GM12878 (cell line): ENCODE measurements at regions not wholly inside any gene's neighbourhood (a gene's known extent, or its start where the extent isn't known, plus 50 kb on each side); places are given as distances from the start of the nearest gene placed in this dataset.

ENCODE experiments used
- ATAC-seq: fragments of 200-7000 bp; cut with Tn5 transposase; 3 replicates; pipeline ENCODE4 v1.9.1; 2020; ENCODE audit warnings: mild to moderate bottlenecking, moderate library complexity
- BruUV-seq: library from RNA; stranded (reverse); fragments of 400-500 nt; replicated peaks from 2 replicates; lab custom pipeline; 2021; lab: Mats Ljungman, UMichigan
- CTCF ChIA-PET: fragments of 300-600 bp; sonication (Branson Sonifier 250); formaldehyde crosslinking; extraction: SDS; loops from one replicate; lab custom pipeline; 2021; ENCODE audit warnings: inconsistent platforms; lab: Yijun Ruan, JAX
- POLR2A ChIA-PET: fragments of 350-600 bp; formaldehyde crosslinking; extraction: SDS; loops from one replicate; lab custom pipeline; 2021; ENCODE audit warnings: inconsistent platforms; lab: Charles Lee
- RAD21 ChIA-PET: fragments of 300-600 bp; sonication (Branson Sonifier 250); formaldehyde crosslinking; loops from one replicate; lab custom pipeline; 2023; ENCODE audit warnings: antibody characterized with exemption; ENCODE audit not compliant: unreplicated experiment; lab: Charles Lee
- SMC1A ChIA-PET: fragments of 300-600 bp; sonication (Branson Sonifier 250); formaldehyde crosslinking; loops from one replicate; lab custom pipeline; 2023; ENCODE audit not compliant: unreplicated experiment, uncharacterized antibody; lab: Charles Lee
- DNase-seq: peaks from one replicate; pipeline ENCODE4 v3.0.0-alpha.2; 2011; ENCODE audit warnings: low read depth, low spot score
- FAIRE-seq: peaks from 3 replicates; lab custom pipeline; 2011; peaks lifted over from hg19 to GRCh38; lab: Jason Lieb, UNC
- H2AFZ ChIP-seq: 2 replicates; pipeline ENCODE4 v1.6.0; 2011; ENCODE audit warnings: low read depth, low read length, control low read depth; ENCODE audit not compliant: control insufficient read depth
- H3K27ac ChIP-seq: 2 replicates; pipeline ENCODE4 v1.5.1; 2011; ENCODE audit warnings: control low read depth; ENCODE audit not compliant: control insufficient read depth, insufficient read depth
- H3K27me3 ChIP-seq, 2 experiments: replicated peaks in 1 of 2; 2 replicates each; pipeline versions ENCODE4 v1.6.0 to v1.6.1; 2011; ENCODE audit warnings: low read length in 1 of 2; ENCODE audit not compliant: control insufficient read depth in 2 of 2, insufficient read depth in 2 of 2
- H3K36me3 ChIP-seq, 2 experiments: 2 replicates each; pipeline ENCODE4 v1.5.1; 2011; ENCODE audit warnings: low read length in 1 of 2; ENCODE audit not compliant: control insufficient read depth in 2 of 2, insufficient read depth in 2 of 2
- H3K4me1 ChIP-seq: 2 replicates; pipeline ENCODE4 v1.6.1; 2011; ENCODE audit warnings: mild to moderate bottlenecking, low read length, moderate library complexity, mixed read lengths; ENCODE audit not compliant: control insufficient read depth, insufficient read depth
- H3K4me2 ChIP-seq: 2 replicates; pipeline ENCODE4 v1.6.0; 2011; ENCODE audit warnings: control low read depth; ENCODE audit not compliant: control insufficient read depth, insufficient read depth
- H3K4me3 ChIP-seq: fragments of 200-600 bp; sonication (generic); 2 replicates; pipeline ENCODE4 v1.5.1; 2016
- H3K79me2 ChIP-seq: 2 replicates; pipeline ENCODE4 v1.6.0; 2011; ENCODE audit warnings: low read length; ENCODE audit not compliant: control insufficient read depth, insufficient read depth
- H3K9ac ChIP-seq: 2 replicates; pipeline ENCODE4 v1.8.0; 2011; ENCODE audit warnings: low read length, control low read depth, mixed read lengths; ENCODE audit not compliant: control insufficient read depth, insufficient read depth
- H3K9me3 ChIP-seq: replicated peaks from 3 replicates; pipeline ENCODE4 v1.5.1; 2011; ENCODE audit warnings: mild to moderate bottlenecking, low read length; ENCODE audit not compliant: control insufficient read depth, insufficient read depth
- H4K20me1 ChIP-seq: 2 replicates; pipeline ENCODE4 v1.6.0; 2011; ENCODE audit not compliant: control insufficient read depth, insufficient read depth
- BCLAF1 ChIP-seq: fragments of 450-650 bp; IDR thresholded peaks from 2 replicates; pipeline ENCODE4 v1.6.1; 2017; ENCODE audit warnings: antibody characterized with exemption, mild to moderate bottlenecking, moderate library complexity
- BMI1 ChIP-seq: fragments of 450-650 bp; IDR thresholded peaks from 2 replicates; pipeline ENCODE4 v1.6.1; 2016; ENCODE audit warnings: mild to moderate bottlenecking, moderate library complexity, borderline replicate concordance
- CHD1 ChIP-seq: IDR thresholded peaks from 2 replicates; pipeline ENCODE4 v1.6.1; 2012; ENCODE audit warnings: low read depth, low read length, improper control_type of control experiment
- FOXK2 ChIP-seq: fragments of 450-650 bp; IDR thresholded peaks from 2 replicates; pipeline ENCODE4 v1.6.1; 2017; ENCODE audit warnings: mild to moderate bottlenecking, moderate library complexity
- IRF5 ChIP-seq: fragments of 450-650 bp; IDR thresholded peaks from 2 replicates; pipeline ENCODE4 v1.6.1; 2017; ENCODE audit warnings: borderline replicate concordance
- NFIC ChIP-seq: IDR thresholded peaks from 2 replicates; pipeline ENCODE4 v1.6.1; 2012; ENCODE audit warnings: low read depth, mild to moderate bottlenecking, inconsistent platforms, low read length, moderate library complexity
- NFXL1 ChIP-seq: fragments of 450-650 bp; IDR thresholded peaks from 2 replicates; pipeline ENCODE4 v1.6.1; 2017; ENCODE audit warnings: antibody characterized with exemption, mild to moderate bottlenecking, borderline replicate concordance
- NKRF ChIP-seq: fragments of 450-650 bp; conservative IDR thresholded peaks from 2 replicates; pipeline ENCODE4 v1.6.1; 2017; ENCODE audit warnings: mild to moderate bottlenecking, moderate library complexity
- RAD51 ChIP-seq: fragments of 450-650 bp; IDR thresholded peaks from 2 replicates; pipeline ENCODE4 v1.6.1; 2016; ENCODE audit warnings: moderate library complexity, mild to moderate bottlenecking, inconsistent platforms
- REST ChIP-seq: IDR thresholded peaks from 2 replicates; pipeline ENCODE4 v1.6.1; 2012; ENCODE audit warnings: mild to moderate bottlenecking, low read depth, low read length
- STAT1 ChIP-seq: fragments of 450-650 bp; conservative IDR thresholded peaks from 2 replicates; pipeline ENCODE4 v1.6.1; 2014; ENCODE audit warnings: antibody characterized with exemption, mild to moderate bottlenecking
- TAF1 ChIP-seq: IDR thresholded peaks from 2 replicates; pipeline ENCODE4 v1.6.1; 2011; ENCODE audit warnings: mild to moderate bottlenecking, low read depth, low read length, borderline replicate concordance
- TCF12 ChIP-seq: IDR thresholded peaks from 2 replicates; pipeline ENCODE4 v1.6.1; 2011; ENCODE audit warnings: low read depth, mild to moderate bottlenecking, low read length
- ZSCAN29 ChIP-seq: fragments of 450-650 bp; IDR thresholded peaks from 2 replicates; pipeline ENCODE4 v1.6.1; 2017; ENCODE audit warnings: mild to moderate bottlenecking, moderate library complexity
- WGBS: methylation state at CpG from one replicate; pipeline ENCODE4 v1.1.6; 2016; ENCODE audit warnings: low lambda C conversion rate; ENCODE audit not compliant: insufficient replicate concordance, insufficient coverage; ENCODE audit errors: missing lambda C conversion rate; 5-methylcytosine and 5-hydroxymethylcytosine counted together
- in situ Hi-C: fragments of 300-500 bp; cut with MboI; formaldehyde crosslinking; loops from 9 replicates; pipeline ENCODE4 v1.14.3; 2018; ENCODE audit warnings: mixed read lengths
- intact Hi-C: fragments of 100-400 bp; cut with micrococcal nuclease; formaldehyde crosslinking; loops from one replicate; pipeline ENCODE4 v1.14.2; 2022; ENCODE audit not compliant: unreplicated experiment

GRCh38 chr7:22662556-22663356 is 64.2 kb upstream of the IL6 start:
- intact Hi-C loops (loop anchor here (5.0 kb wide), 1 partner anchor 100 kb away; no protein-coding TSS in a partner anchor), in situ Hi-C loops (no loop called here)
- H3K27me3 ChIP-seq: no peaks in the 10 kb centered on the region
- H3K9me3 ChIP-seq: no peaks in the 10 kb centered on the region
- peaks cover 4% of the 10 kb centered on the region; the same call in 1 of the 2 replicates for H3K4me1 ChIP-seq
- ChIA-PET CTCF (no interaction called here), SMC1A (no interaction called here), POLR2A (no interaction called here), RAD21 (interaction anchor here (0.5 to 0.7 kb wide), 2 partner anchors 10 to 121 kb away, joined by 3 read pairs; no protein-coding TSS in a partner anchor)
- no TSS peak for BruUV-seq
- FAIRE-seq (peak; percentile 52), DNase-seq (no peak), ATAC-seq (peak; percentile 67)
- 0 out of 2 replicates have a peak overlapping the region, but pooled peaks have one; percentile 15 for H3K4me3 ChIP-seq
- no peaks in the 10 kb centered on the region for H3K36me3 ChIP-seq
- WGBS: 2% methylated on average over 3 of the region's 3 CpGs
- no peak overlapping the region for H3K4me2 ChIP-seq
- H4K20me1 ChIP-seq: no peaks in the 10 kb centered on the region
- no peak overlapping the region for H3K27ac ChIP-seq
- no peak overlapping the region for H3K9ac ChIP-seq
- no peaks in the 10 kb centered on the region for H3K79me2 ChIP-seq
- no peak overlapping the region for H2AFZ ChIP-seq
- TF ChIP-seq FOXK2 (no peak), REST (no peak), NKRF (no peak), RAD51 (no peak), TCF12 (no peak), BMI1 (no peak), TAF1 (no peak), BCLAF1 (no peak), CHD1 (no peak), NFXL1 (no peak), STAT1 (no peak), IRF5 (no peak), ZSCAN29 (no peak), NFIC (no peak)
